Vagina (tissue), 2 donors: ENCODE measurements at regions not wholly inside any gene's neighbourhood (a gene's known extent, or its start where the extent isn't known, plus 50 kb on each side); places are given as distances from the start of the nearest gene placed in this dataset.

Experiments
- CTCF ChIP-seq, 3 experiments: fragments of 450-650 bp in 2 of 3; fragments of 200-600 bp in 1 of 3; sonication (generic) in 1 of 3; IDR thresholded peaks; one replicate each; pipeline ENCODE4 v1.5.1; 2017 to 2019; ENCODE audit warnings: antibody characterized with exemption in 3 of 3, mild to moderate bottlenecking in 2 of 3, moderate library complexity in 2 of 3
- POLR2A ChIP-seq, 2 donors: fragments of 450-650 bp; IDR thresholded peaks; one replicate each; pipeline ENCODE4 v1.6.1; 2017; ENCODE audit warnings: antibody characterized with exemption in 2 of 2, mild to moderate bottlenecking in 2 of 2, moderate library complexity in 2 of 2
- POLR2AphosphoS5 ChIP-seq, 2 donors: sonication (generic); formaldehyde crosslinking; IDR thresholded peaks; one replicate each; pipeline ENCODE4 v1.9.0; 2017; ENCODE audit warnings: antibody characterized with exemption in 2 of 2, mild to moderate bottlenecking in 2 of 2, low read depth in 1 of 2; ENCODE audit not compliant: insufficient read depth in 1 of 2

DNA sequence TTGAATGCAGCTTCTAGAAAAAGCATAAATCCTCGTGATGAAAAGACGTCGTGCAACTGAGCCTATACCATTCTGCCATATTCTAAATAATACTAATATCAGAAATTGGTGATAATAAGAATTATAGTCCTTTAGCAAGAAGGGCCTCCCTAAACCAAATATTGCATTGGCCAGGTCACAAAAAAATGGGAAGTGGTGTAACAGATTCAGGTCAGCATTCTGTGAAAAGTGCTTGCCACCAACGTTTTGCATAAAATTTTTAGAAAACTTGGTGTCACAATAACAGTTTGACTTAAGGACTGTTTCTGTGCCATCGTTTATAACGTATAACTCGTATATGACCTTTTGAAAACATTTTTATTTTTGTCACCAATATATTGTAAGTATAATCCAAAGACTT, 603.6 kb downstream of the CPS1 start:
- TF ChIP-seq CTCF (IDR thresholded peaks at IDR 0.05) (no peak), POLR2A (IDR thresholded peaks at IDR 0.05) (no peak), POLR2AphosphoS5 (IDR thresholded peaks at IDR 0.05; ENCODE audit: insufficient read depth in 1 of 2, low read depth in 1 of 2) (no peak)
